Nephron progenitor cell (in vitro differentiated cells): ENCODE measurements at regions not wholly inside any gene's neighbourhood (a gene's known extent, or its start where the extent isn't known, plus 50 kb on each side); places are given as distances from the start of the nearest gene placed in this dataset.

Experiments used
- DNase-seq: peaks from one replicate; pipeline ENCODE4 v3.0.0; 2021
- H3K27ac Mint-ChIP-seq: 2 replicates; pipeline ENCODE4 v1.8.0; 2021; ENCODE audit warnings: mild to moderate bottlenecking, moderate library complexity, mixed read lengths
- H3K27me3 Mint-ChIP-seq: 2 replicates; pipeline ENCODE4 v1.8.0; 2021; ENCODE audit warnings: mild to moderate bottlenecking, low read depth, mixed read lengths; ENCODE audit not compliant: poor library complexity
- H3K36me3 Mint-ChIP-seq: 2 replicates; pipeline ENCODE4 v1.8.0; 2021; ENCODE audit warnings: low read depth, mixed read lengths
- H3K4me1 Mint-ChIP-seq: 2 replicates; pipeline ENCODE4 v1.8.0; 2021; ENCODE audit warnings: mixed read lengths
- H3K4me3 Mint-ChIP-seq: 2 replicates; pipeline ENCODE4 v1.8.0; 2021; ENCODE audit warnings: mild to moderate bottlenecking, moderate library complexity, mixed read lengths
- H3K9me3 Mint-ChIP-seq: 2 replicates; pipeline ENCODE4 v1.8.0; 2021; ENCODE audit warnings: mild to moderate bottlenecking, moderate library complexity, mixed read lengths
- CTCF ChIP-seq: fragments of 200-600 bp; sonication (generic); IDR thresholded peaks from 2 replicates; pipeline ENCODE4 v1.5.0; 2021; ENCODE audit warnings: antibody characterized with exemption

DNA sequence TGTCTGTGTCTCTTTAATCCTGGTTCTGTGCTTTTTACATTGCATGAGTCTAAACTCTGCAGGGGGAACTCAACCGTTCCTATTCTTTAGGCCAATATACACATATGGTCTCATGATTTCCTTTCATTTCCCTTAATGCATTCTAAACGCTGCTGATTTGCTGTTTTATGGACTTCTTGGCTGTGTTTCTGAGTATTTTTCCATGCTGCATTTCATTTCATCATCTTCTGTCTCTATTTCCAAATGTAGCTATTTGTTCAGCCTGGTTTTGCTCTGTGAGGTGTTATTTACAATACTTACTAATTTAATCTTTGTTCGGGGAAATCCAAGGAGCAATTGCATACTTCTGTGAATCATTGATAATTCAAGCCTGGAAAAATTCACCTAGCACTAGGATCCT, 897.2 kb downstream of the TSN start:
- Mint-ChIP-seq H3K4me1 (no peaks in the 10 kb centered on the region), H3K27me3 (no peaks in the 10 kb centered on the region), H3K9me3 (no peaks in the 10 kb centered on the region), H3K4me3 (no peak overlapping the region), H3K36me3 (no peaks in the 10 kb centered on the region), H3K27ac (no peak overlapping the region)
- no peak for DNase-seq
- no peak for TF ChIP-seq CTCF

GRCh38 chr2:122656403-122656802, 901.0 kb downstream of the TSN start:
- H3K4me1 Mint-ChIP-seq, result no peaks in the 10 kb centered on the region
- H3K9me3 Mint-ChIP-seq, result no peaks in the 10 kb centered on the region
- no peak overlapping the region for H3K4me3 Mint-ChIP-seq
- no peak for DNase-seq
- H3K27ac Mint-ChIP-seq, result no peak overlapping the region
- H3K36me3 Mint-ChIP-seq, result no peaks in the 10 kb centered on the region
- TF ChIP-seq CTCF, result no peak
- peaks cover 25% of the 10 kb centered on the region for H3K27me3 Mint-ChIP-seq

GRCh38 chr2:122660786-122661634, 905.6 kb downstream of the TSN start:
- Mint-ChIP-seq H3K27ac (no peak overlapping the region), H3K9me3 (no peaks in the 10 kb centered on the region), H3K36me3 (no peaks in the 10 kb centered on the region), H3K4me1 (no peaks in the 10 kb centered on the region), H3K27me3 (peaks cover 53% of the 10 kb centered on the region), H3K4me3 (peak overlapping the region; percentile 77)
- peak; percentile 26 for DNase-seq
- TF ChIP-seq CTCF, result no peak

DNA sequence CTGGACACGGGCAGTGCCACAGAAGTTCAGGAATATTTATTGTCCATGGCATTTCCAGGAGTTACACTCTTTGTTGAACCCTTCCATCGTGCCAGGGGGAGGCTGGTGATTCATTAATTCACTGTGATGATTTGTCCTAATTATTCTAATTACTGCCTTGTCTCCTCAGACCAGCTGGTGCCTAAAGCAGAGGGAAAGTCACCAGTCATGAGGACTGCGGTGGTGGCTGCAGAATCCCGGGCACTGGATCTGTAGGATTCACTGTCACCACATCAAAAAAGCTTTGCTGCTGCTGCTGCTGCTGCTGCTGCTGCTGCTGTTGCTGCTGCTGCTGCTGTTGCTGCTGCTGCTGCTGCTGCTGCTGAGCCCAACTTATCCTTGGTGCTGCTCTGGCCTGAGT, 908.2 kb downstream of the TSN start:
- H3K4me3 Mint-ChIP-seq, result no peak overlapping the region
- TF ChIP-seq CTCF, result no peak
- no peak for DNase-seq
- H3K4me1 Mint-ChIP-seq, result no peaks in the 10 kb centered on the region
- H3K27me3 Mint-ChIP-seq, result peaks cover 53% of the 10 kb centered on the region
- H3K9me3 Mint-ChIP-seq, result no peaks in the 10 kb centered on the region
- H3K36me3 Mint-ChIP-seq, result no peaks in the 10 kb centered on the region
- no peak overlapping the region for H3K27ac Mint-ChIP-seq

DNA sequence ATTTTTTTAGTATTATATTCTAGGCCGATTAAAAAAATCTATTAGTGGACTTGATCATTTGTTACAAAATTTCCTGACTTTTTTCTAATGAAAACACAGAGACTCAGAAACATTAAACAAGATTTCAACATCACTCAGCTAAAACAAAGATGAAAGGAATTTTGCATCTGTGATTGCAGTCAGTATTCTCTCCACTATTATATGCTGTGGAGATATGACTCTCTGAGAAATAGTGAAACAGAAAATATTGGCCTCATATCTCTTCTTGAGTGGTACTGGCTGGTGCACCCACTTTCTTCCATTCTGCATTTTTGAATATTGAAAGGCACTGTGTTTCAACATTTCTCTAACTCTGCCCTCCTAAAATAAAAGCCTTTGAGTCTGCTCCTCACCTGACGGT, 914.2 kb downstream of the TSN start:
- no peak for TF ChIP-seq CTCF
- H3K4me1 Mint-ChIP-seq, result peaks cover 8% of the 10 kb centered on the region
- H3K9me3 Mint-ChIP-seq, result no peaks in the 10 kb centered on the region
- no peaks in the 10 kb centered on the region for H3K36me3 Mint-ChIP-seq
- H3K27me3 Mint-ChIP-seq, result peaks cover 4% of the 10 kb centered on the region
- H3K4me3 Mint-ChIP-seq, result no peak overlapping the region
- no peak overlapping the region for H3K27ac Mint-ChIP-seq
- no peak for DNase-seq

DNA sequence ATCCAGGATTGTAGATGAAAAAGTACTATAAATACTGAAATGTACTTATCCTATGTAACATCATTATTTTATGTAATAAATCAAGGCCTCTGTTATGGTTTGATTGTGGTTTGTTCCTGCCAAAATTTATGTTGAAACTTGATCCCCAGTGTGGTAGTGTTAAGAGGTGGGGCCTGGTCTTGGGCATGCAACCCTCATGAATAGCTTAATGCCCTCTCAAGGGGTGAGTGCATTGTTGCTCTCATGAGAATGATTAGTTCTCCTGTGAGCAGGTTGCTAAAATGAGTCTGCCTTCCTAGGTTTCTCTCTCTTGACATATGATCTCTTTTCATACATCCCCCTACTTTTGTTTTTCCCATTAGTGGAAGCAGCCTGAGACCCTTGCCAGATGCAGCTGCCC, 915.4 kb downstream of the TSN start:
- no peak for TF ChIP-seq CTCF
- H3K36me3 Mint-ChIP-seq, result no peaks in the 10 kb centered on the region
- H3K4me1 Mint-ChIP-seq, result peaks cover 8% of the 10 kb centered on the region
- no peak overlapping the region for H3K4me3 Mint-ChIP-seq
- H3K27me3 Mint-ChIP-seq, result peaks cover under 1% of the 10 kb centered on the region
- H3K27ac Mint-ChIP-seq, result no peak overlapping the region
- no peak for DNase-seq
- H3K9me3 Mint-ChIP-seq, result no peaks in the 10 kb centered on the region
